Liver (tissue), 8 donors: ENCODE measurements at regions not wholly inside any gene's neighbourhood (a gene's known extent, or its start where the extent isn't known, plus 50 kb on each side); places are given as distances from the start of the nearest gene placed in this dataset.

Experiments used
- DNase-seq: peaks from one replicate; pipeline ENCODE4 v3.0.0-alpha.2; 2017; ENCODE audit warnings: low spot score
- H3K27ac ChIP-seq, 2 donors: one replicate each; pipeline ENCODE4 v1.7.0; 2013; ENCODE audit warnings: inconsistent platforms in 2 of 2, low read length in 2 of 2, control low read depth in 1 of 2, low read depth in 1 of 2, mild to moderate bottlenecking in 1 of 2
- H3K27me3 ChIP-seq, 4 donors: one replicate each; pipeline versions ENCODE4 v1.6.1 to v1.7.0; 2013; ENCODE audit warnings: low read length in 3 of 4, inconsistent platforms in 1 of 4, mild to moderate bottlenecking in 1 of 4, moderate library complexity in 1 of 4; ENCODE audit not compliant: control insufficient read depth in 4 of 4, insufficient read depth in 4 of 4
- H3K36me3 ChIP-seq, 4 donors: one replicate each; pipeline versions ENCODE4 v1.6.1 to v1.7.0; 2013; ENCODE audit warnings: low read length in 3 of 4, mild to moderate bottlenecking in 3 of 4, low read depth in 1 of 4, moderate library complexity in 1 of 4; ENCODE audit not compliant: control insufficient read depth in 4 of 4, insufficient read depth in 3 of 4
- H3K4me1 ChIP-seq, 4 donors: one replicate each; pipeline versions ENCODE4 v1.6.1 to v1.7.0; 2013; ENCODE audit warnings: low read length in 3 of 4, mild to moderate bottlenecking in 3 of 4, moderate library complexity in 1 of 4; ENCODE audit not compliant: control insufficient read depth in 4 of 4, insufficient read depth in 4 of 4
- H3K4me3 ChIP-seq, 3 donors: one replicate each; pipeline versions ENCODE4 v1.6.1 to v1.7.0; 2013; ENCODE audit warnings: low read length in 3 of 3, control low read depth in 1 of 3, low read depth in 1 of 3, mild to moderate bottlenecking in 1 of 3
- H3K9ac ChIP-seq, 2 donors: one replicate each; pipeline ENCODE4 v1.7.0; 2013; ENCODE audit warnings: low read length in 2 of 2, mild to moderate bottlenecking in 2 of 2, moderate library complexity in 2 of 2, control low read depth in 1 of 2, low read depth in 1 of 2
- H3K9me3 ChIP-seq, 4 donors: one replicate each; pipeline versions ENCODE4 v1.6.1 to v1.7.0; 2013; ENCODE audit warnings: low read length in 3 of 4; ENCODE audit not compliant: control insufficient read depth in 4 of 4
- CTCF ChIP-seq: fragments of 150-350 bp; IDR thresholded peaks from 2 replicates; pipeline ENCODE4 v1.5.1; 2017; ENCODE audit warnings: improper control_type of control experiment, low read depth, low read length; ENCODE audit not compliant: missing input control
- EGR1 ChIP-seq, 2 donors: IDR thresholded peaks; 2 replicates each; pipeline ENCODE4 v1.6.1; 2016 to 2018; ENCODE audit warnings: antibody characterized with exemption in 2 of 2, low read depth in 2 of 2
- FOXA1 ChIP-seq: IDR thresholded peaks from 2 replicates; pipeline ENCODE4 v1.6.1; 2016; ENCODE audit warnings: antibody characterized with exemption
- FOXA2 ChIP-seq: IDR thresholded peaks from 2 replicates; pipeline ENCODE4 v1.6.1; 2016; ENCODE audit warnings: antibody characterized with exemption
- GABPA ChIP-seq, 2 donors: IDR thresholded peaks in 1 of 2; conservative IDR thresholded peaks in 1 of 2; 2 replicates each; pipeline ENCODE4 v1.6.1; 2016; ENCODE audit warnings: antibody characterized with exemption in 2 of 2, mild to moderate bottlenecking in 1 of 2, moderate library complexity in 1 of 2
- HNF4A ChIP-seq, 2 donors: conservative IDR thresholded peaks; 2 replicates each; pipeline ENCODE4 v1.6.1; 2016; ENCODE audit warnings: antibody characterized with exemption in 2 of 2, mild to moderate bottlenecking in 2 of 2
- HNF4G ChIP-seq: IDR thresholded peaks from 2 replicates; pipeline ENCODE4 v1.6.1; 2016; ENCODE audit warnings: antibody characterized with exemption
- JUND ChIP-seq, 2 donors: IDR thresholded peaks; 2 replicates each; pipeline ENCODE4 v1.6.1; 2016; ENCODE audit warnings: antibody characterized with exemption in 2 of 2
- NR2F2 ChIP-seq: IDR thresholded peaks from 2 replicates; pipeline ENCODE4 v1.6.1; 2016; ENCODE audit warnings: antibody characterized with exemption
- RAD21 ChIP-seq, 2 donors: IDR thresholded peaks; 2 replicates each; pipeline ENCODE4 v1.6.1; 2016; ENCODE audit warnings: antibody characterized with exemption in 2 of 2, mild to moderate bottlenecking in 2 of 2
- REST ChIP-seq: IDR thresholded peaks from 2 replicates; pipeline ENCODE4 v1.6.1; 2016; ENCODE audit warnings: antibody characterized with exemption, mild to moderate bottlenecking
- RXRA ChIP-seq, 2 donors: IDR thresholded peaks; 2 replicates each; pipeline ENCODE4 v1.6.1; 2017 to 2018; ENCODE audit warnings: antibody characterized with exemption in 2 of 2, mild to moderate bottlenecking in 1 of 2
- SP1 ChIP-seq: IDR thresholded peaks from 2 replicates; pipeline ENCODE4 v1.6.1; 2018; ENCODE audit warnings: antibody characterized with exemption, mild to moderate bottlenecking
- TAF1 ChIP-seq: conservative IDR thresholded peaks from 2 replicates; pipeline ENCODE4 v1.6.1; 2016; ENCODE audit warnings: antibody characterized with exemption, mild to moderate bottlenecking
- YY1 ChIP-seq: IDR thresholded peaks from 2 replicates; pipeline ENCODE4 v1.6.1; 2016; ENCODE audit warnings: antibody characterized with exemption, mild to moderate bottlenecking
- ZBTB33 ChIP-seq: IDR thresholded peaks from 2 replicates; pipeline ENCODE4 v1.6.1; 2016; ENCODE audit warnings: antibody characterized with exemption
- WGBS: extraction: QIAGEN DNeasy Blood & Tissue Kit; methylation state at CpG from one replicate; pipeline ENCODE4 v1.1.7; 2013; 5-methylcytosine and 5-hydroxymethylcytosine counted together
- TF ChIP-seq, protein P1 (sequence below): IDR thresholded peaks from 2 replicates; pipeline ENCODE4 v1.6.1; 2016; ENCODE audit warnings: antibody characterized with exemption
- TF ChIP-seq, protein P2 (sequence below): IDR thresholded peaks from 2 replicates; pipeline ENCODE4 v1.6.1; 2016; ENCODE audit warnings: antibody characterized with exemption
- donor health status: healthy.
- donor health status: healthy.
- donor health status: healthy.
- donor health status: healthy.
- donor health status: healthy.

DNA sequence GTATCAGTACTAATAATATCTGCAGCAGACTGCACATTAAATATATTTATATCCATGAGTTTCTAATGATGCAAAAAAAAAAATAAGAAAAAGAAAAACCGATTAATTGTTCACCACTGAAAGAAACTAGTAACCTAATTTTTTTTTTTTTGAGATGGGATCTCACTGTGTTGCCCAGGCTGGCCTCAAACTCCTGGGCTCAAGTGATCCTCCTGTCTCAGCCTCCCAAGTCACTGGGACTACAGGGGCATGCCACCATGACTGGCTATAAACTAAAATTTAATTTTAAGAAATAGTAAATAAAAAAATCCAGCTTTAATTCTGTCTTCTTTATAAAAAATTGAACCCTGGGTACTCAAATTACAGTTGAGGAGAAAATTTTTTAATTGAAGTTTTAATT, 358.2 kb downstream of the QKI start:
- Histone ChIP-seq H3K36me3 (no peaks in the 10 kb centered on the region), H3K4me3 (no peak overlapping the region), H3K9me3 (no peaks in the 10 kb centered on the region), H3K4me1 (no peaks in the 10 kb centered on the region), H3K27me3 (no peaks in the 10 kb centered on the region), H3K9ac (no peak overlapping the region), H3K27ac (no peak overlapping the region)
- WGBS: 65% methylated on average over 1 of the region's 1 CpG
- TF ChIP-seq HNF4A (conservative IDR thresholded peaks at IDR 0.05) (no peak), FOXA2 (no peak), FOXA1 (no peak), YY1 (no peak), NR2F2 (no peak), ZBTB33 (no peak), SP1 (no peak), CTCF (no peak), RXRA (IDR thresholded peaks at IDR 0.05) (no peak), JUND (IDR thresholded peaks at IDR 0.05) (no peak), TAF1 (no peak), REST (no peak), GABPA (IDR thresholded peaks at IDR 0.05 in 1 of 2, conservative IDR thresholded peaks at IDR 0.05 in 1 of 2) (no peak), EGR1 (IDR thresholded peaks at IDR 0.05; ENCODE audit: low read depth in 2 of 2) (no peak), RAD21 (IDR thresholded peaks at IDR 0.05) (no peak), HNF4G (no peak)
- TF ChIP-seq, protein P1, sequence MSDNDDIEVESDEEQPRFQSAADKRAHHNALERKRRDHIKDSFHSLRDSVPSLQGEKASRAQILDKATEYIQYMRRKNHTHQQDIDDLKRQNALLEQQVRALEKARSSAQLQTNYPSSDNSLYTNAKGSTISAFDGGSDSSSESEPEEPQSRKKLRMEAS: no peak
- TF ChIP-seq, protein P2, sequence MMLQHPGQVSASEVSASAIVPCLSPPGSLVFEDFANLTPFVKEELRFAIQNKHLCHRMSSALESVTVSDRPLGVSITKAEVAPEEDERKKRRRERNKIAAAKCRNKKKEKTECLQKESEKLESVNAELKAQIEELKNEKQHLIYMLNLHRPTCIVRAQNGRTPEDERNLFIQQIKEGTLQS: no peak
- DNase-seq: no peak

GRCh38 chr6:163771180-163771579, 356.7 kb downstream of the QKI start:
- TF ChIP-seq, protein P2: no peak
- no peak for TF ChIP-seq CTCF
- TF ChIP-seq JUND (IDR thresholded peaks at IDR 0.05): no peak
- H3K9ac ChIP-seq: no peak overlapping the region
- no peaks in the 10 kb centered on the region for H3K36me3 ChIP-seq
- WGBS: 84% methylated on average over 1 of the region's 1 CpG
- H3K27ac ChIP-seq: no peak overlapping the region
- peaks cover 0 to 2% (median 0%) of the 10 kb centered on the region in 4 donors for H3K27me3 ChIP-seq
- H3K4me3 ChIP-seq: no peak overlapping the region
- no peaks in the 10 kb centered on the region for H3K9me3 ChIP-seq
- DNase-seq: no peak
- no peaks in the 10 kb centered on the region for H3K4me1 ChIP-seq
